IPS DF 4.7 (cell line): ENCODE measurements at regions not wholly inside any gene's neighbourhood (a gene's known extent, or its start where the extent isn't known, plus 50 kb on each side); places are given as distances from the start of the nearest gene placed in this dataset.

Experiments used
- DNase-seq: peaks from one replicate; pipeline ENCODE4 v3.0.0-alpha.2; 2013; ENCODE audit warnings: low spot score; ENCODE audit errors: extremely low read depth

DNA sequence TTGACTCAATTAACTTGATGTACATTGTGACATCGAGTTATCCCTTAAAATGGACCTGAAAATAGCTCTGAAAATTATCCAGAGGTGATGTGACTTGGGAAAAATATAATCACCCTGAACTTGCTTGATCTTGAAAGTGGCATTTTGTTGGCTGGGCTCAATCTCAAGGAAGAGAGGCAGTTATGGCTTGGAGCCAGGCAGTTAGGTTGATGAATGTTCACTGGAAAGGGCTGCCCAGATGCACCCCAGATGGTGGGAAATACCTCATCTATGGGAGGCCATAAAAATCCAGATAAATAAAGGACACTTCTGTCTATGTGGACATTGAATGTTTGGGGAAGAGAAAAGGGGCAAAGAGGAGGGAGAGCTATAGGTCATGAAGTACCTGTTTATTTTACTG, 55.7 kb upstream of the OR5AN1 start:
- DNase-seq: no peak

DNA sequence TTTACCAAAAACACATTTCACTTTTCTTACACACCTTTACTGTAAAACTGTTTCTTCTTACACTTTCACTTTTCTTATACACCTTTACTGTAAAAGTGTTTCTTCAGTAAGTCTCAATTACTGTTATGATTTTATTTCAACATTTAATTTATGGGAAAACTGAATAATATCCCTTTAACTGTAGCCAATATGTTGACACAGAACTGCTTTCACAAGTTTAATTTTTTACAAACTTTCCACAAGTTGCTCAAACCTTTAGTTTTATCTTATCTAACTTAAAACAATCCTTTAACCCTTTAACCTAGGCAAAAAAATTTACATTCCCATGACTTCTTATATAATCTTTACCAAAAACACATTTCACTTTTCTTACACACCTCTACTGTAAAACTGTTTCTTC, 63.3 kb upstream of the OR5AN1 start:
- DNase-seq: no peak

DNA sequence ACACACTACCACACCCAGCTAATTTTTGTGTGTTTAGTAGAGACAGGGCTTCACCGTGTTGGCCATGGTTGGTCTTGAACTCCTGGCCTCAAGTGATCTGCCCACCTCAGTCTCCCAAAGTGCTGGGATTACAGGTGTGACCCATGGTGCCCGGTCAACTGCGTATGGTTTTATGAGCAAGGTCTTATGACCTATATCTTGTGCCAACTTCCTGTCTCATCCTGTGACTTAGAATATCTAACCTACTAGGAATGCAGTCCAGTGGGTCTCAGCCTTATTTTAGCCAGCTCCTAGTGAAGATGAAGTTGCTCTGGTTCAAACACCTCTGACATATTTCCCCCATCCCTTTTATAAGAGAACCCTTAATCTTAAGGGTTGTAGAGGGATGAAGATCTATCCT, 66.1 kb upstream of the OR5AN1 start:
- no peak for DNase-seq

DNA sequence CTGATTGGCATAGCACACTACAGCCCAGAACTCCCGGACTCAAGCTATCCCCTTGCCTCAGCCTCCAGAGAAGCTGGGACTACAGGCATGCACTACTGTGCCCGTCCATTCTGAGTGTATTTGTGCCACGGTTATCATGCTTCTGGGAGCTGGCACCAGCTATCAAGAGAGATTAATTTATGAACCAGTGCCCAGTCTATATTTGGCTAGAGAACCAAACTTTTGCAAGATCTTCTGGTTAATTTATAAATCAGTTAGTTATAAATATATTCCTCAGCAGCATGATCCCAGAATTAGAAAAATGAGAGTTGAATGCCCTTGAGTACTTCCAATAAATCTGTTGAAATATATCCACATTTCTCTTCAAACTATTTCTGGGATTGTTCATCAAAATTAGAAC, 67.5 kb upstream of the OR5AN1 start:
- DNase-seq: no peak

DNA sequence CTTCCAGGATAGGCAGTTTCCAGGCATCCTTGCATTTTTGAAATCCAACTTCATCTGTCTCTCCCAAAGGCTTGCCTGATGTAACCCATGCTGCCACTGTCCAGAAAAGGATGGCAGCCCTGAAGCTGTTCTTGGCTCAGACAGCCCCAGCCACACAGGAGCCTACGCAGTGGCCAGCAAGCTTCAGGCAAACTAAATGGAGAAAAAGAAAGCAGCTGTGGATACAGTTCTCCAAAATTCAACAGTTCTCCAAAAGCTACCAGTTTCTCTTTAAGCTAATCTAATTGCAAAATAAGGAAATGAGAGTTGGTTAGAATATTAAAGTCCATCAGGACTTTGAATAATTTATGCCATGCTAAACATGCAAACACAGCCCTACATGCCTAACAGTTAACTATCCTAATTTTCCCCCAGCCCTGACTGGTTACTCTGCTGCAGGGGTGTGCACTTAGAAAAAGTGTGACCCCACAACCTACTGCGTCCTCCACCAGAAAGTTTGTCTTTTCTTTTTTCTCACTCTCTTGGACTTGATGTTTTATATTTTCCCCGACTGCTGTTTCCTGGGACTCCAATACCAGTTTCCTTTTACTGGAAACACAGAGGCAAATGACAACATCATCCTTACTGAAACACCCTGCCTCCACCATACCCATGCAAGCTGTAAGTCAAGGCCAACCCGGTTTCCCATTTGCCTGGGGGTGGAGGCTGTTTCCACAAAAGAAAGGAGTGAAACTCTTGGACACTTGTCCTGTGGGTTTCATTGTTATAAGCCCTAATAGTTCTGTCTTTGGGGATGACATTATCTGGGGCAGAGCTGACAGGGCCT, 69.1 kb upstream of the OR5AN1 start:
- DNase-seq: no peak

DNA sequence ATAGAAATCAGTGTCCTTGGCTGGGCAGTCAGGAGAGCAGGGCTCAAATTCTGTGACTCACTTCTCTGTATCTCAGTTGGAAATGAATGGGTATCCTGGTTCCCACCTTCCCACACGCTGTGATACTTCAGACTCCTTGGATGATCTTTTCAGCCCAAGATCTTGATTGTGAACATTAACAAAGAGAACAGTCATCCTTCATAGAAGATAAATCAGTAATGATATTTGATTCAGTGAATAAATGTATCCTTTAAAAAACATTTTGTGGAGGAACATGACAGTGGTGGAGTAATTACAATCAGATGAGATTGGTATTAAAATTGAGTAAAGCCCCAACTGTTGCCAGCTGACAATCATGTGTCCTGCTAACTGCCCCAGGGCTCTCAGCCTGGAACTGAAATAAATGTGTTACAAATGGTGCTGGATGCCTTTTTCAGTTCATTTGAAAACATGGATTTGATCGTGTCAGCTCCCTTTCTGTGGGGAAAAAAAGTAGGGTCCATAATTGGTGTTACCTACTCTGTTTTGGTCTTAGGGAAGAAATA, 72.9 kb upstream of the OR5AN1 start:
- DNase-seq: no peak

DNA sequence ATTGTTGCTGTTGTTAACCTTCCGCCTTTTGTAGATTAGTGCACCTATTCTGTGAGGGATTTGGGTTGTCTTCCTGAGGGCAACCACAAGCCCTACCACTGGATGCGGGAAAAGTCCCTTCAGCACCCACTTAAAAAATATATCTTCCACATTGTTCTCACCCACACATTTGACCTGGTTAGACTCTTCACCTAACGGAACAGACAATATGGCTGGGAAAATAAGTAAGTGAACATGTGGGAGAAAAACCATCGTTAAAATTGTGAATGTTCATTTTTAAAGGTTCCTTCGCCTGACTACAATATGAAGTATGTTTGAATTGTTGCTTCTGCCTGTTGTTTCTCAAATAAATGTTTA, 72.0 kb upstream of the MPEG1 start:
- no peak for DNase-seq

DNA sequence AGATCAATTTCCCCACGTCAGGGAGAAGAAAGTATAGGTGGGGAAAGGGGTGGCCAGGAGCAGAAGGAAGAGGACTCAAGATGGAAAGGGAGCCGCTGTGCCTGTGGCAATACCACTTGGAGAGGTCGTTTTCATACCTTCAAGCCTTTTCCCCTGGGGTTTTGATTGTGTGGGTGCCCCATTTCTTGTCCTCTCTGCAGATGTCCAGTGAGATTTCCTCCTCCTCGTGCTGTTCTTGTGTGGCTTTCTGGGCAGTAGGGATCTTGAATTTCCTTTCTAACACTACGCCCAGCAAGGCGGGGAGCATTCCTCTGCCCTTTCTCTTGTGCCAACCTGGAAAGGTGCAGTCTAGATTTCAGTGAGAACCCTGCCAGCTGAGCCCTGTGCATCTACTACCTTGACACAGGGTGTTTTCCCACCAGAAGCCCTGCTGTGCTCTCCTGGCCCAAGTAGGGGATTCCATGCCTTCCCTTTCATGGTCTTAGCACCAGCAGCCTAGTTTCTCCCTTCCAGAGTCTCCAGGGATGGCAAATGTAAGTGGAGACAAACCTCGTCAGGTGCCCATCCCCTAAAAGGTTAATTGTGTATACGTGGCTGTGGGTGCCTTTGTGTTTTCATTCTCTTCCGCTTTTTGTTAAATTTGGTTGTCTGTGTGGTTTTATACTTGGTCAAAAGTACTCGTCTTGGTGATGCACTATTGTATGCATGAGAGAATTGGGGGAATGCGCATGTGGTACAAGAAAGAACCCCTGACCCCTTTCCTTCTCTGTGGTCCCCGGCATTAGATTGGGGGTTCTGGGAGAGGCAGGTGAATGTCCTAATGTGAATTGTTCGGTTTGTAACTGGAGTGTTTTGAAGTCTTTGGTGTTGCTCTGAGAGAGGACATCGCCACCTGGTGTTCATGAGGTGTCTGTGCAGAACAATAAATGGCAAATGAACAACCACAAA, 71.4 kb upstream of the MPEG1 start:
- peak; percentile 30 for DNase-seq

DNA sequence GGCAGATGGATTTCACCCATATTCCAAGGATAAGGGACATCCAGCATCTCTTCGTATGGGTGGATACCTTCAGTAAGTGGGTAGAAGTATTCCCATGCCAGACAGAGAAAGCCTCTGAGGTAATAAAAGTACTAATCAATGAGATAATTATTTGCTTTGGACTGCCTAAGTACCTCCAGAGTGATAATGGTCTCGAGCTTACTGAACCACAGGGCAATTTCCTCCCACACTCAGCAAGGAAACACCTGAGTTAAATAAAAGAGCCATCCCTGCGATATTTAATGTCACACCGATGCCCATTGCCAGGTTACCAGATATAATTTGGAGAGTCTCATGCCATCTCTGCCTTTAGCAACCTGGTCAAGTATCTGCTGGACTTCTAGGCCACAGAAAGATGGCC, 70.6 kb upstream of the MPEG1 start:
- DNase-seq: no peak

DNA sequence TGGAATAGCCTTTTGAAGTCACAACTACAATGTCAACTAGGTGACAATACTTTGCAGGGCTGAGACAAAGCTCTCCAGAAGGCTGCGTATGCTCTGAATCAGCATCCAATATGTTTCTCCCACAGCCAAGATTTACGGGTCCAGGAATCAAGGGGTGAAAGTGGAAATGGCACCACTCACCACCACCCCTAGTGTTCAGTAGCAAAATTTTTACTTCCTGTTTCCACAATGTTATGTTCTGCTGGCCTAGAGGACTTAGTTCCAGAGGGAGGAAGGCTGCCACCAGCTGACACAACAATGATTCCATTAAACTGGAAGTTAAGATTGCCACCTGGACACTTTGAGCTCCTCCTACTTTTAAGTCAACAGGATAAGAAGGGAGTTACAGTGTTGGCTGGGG, 68.5 kb upstream of the MPEG1 start:
- DNase-seq: no peak

DNA sequence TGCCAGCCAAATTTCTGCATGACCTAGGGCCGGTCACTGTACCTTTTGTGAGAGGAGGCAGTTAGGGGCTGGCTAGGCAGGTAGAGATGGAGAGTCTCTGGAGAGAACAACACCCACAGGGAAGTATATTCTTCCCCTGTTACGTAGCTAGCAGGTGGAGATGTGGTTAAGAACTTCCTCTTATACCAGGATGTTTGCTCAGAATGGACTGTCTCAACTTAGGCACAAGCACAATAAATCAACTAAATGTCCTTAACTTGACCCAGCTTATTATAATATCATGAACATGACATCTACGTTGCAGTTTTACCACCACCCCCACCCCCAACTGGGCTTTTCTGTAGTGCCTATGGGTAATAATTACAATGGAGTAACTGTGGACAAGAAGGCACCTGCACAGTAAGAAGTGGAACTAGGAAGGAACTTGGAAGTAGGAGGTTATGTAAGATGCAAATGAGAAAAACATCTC, 60.7 kb upstream of the MPEG1 start:
- DNase-seq: no peak

DNA sequence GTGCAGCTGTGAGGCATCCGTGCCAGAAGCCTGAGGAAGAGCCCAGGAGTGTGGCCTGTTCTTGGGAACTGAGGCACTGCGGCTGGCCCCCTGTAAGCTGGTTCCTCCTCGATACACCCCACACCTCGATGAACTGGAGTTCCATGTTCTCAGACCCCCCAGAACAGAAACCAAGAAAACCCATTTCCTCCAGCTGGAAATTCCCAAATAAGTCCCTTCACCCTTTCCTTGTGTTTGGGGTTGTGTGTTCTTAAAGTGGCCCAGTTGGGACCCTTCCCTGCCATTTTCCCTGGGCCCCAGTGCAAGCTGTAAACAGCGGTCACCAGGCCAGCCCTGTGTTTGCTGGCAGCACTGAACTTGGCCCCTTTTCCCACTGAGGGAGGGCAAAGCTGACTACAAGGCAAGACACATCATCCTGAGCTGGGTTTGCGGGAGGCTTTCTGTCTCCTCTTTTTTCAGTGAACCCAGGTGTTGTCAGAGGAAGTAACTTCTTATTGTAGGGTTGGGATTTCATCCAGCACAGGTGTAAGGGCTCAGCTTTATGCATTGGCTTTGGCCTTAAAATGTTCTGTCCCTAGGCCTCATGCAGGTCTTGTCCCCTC, 60.1 kb upstream of the MPEG1 start:
- no peak for DNase-seq

DNA sequence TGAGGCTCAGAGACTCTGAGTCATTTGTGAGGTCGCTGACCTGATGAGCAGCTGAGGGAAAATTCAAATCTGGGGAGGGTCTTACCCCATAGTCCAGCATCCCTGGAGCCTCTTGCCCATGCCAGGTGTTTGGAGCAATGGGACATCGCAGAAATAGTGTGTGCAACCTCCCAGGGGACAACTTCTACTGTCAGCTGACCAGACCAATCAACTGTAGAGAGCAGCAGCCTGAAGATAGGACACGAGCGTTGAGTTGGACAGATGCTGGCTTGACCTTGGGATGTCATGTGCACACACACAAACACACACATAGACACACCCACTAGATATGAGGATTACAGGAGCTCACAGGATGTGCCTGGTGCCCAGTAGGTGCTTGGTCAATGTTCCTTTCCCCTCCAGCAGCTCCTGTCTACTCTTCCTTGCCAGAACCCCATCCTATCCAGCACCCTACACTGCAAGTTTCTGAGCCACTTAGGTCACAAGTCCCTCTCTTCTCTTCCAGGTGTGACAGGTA, 59.1 kb upstream of the MPEG1 start:
- DNase-seq: no peak

DNA sequence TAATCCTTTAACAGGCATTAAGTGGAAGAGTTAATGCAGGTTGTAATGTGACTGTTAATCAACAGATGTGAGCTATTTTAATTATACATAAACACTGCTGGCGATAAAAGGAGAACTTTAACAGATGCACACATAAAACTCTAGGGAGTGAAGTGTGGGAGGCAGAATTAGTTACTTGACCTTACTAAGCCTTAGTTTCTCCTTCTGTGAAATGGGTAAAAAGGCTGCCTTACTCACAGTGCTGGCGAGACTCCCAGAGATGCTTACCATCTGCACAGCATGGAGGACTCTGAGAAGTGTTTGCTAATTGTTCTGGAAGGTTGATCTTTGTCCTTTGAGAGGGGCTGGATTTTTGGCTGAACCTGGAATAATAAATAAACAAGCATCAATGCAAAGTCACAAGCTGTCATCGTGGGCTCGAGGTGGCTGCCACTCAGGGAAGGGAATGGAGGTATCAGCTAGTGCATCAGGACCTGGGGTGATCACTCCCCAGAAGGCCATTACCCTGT, 58.6 kb upstream of the MPEG1 start:
- DNase-seq: no peak

DNA sequence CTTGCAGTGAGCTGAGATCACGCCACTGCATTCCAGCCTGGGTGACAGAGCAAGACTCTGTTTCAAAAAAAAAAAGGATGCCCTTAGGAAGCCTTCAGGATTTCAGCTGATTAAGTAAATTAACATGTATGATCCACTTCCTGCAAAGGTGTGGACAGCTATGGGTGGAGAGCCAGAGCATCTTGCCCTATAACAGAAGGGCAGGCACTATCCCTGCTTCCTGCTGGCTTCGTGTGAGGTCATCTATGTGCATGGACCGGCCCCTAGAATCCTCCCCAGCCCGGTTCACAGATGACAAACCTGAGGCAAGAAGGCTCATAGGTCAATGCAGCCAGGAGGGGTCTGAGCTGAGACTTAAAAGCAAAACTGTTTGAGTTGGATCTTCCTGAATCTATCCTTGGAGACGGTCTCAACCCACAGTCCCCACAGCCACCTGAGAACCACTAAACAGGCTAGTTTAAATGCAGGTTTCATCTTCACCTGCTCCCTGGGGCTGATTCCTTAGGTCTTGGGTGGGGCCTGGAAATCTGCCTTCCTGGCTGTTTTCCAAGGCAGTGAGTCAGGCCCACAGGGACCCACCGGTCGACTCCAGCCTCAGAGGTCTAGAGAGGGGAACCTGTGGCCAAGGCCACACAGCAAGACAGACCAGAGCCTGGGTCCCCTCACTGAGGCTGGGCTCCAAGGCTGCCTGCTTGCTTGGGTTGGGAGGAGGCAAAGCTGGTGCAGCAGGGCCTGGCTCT, 55.2 kb upstream of the MPEG1 start:
- no peak for DNase-seq

DNA sequence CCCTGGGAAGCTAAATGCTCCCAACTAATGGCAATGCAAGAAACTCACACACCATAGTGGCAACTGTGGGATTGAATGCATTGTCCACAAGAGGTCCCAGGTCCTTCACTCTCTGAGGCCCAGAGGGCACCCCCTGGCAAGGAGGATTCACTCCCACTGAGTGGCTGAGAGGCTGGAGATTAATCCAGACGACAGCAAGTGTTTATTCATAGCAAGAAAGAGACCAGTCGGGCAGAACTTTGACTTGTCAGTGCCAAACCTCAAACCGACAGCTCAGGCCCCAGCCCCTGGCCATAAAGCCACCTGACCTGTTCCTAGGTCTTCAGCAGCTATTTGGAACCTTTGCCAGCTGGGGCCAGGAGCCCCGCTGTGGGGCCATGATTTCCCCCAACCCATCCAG, 54.5 kb upstream of the MPEG1 start:
- DNase-seq: no peak

DNA sequence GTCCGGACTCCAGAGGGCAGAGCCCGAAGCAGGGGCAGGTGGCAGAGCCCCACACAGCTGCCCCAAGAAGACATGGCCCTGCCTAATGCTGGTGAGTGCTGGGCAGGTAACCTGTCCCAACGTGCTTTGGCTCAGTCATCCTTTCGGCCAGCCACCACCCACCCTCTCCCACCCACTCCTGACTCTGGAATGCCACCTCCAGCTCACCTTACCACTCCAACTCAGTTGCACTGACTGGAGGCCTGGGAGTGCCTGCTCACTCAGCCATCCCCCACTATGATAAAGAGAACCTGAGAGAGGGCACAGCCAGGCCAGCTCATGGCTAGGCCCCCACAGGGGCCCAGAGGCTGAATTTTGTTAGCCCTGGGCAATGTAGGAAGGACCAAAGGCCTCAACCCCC, 53.8 kb upstream of the MPEG1 start:
- no peak for DNase-seq

DNA sequence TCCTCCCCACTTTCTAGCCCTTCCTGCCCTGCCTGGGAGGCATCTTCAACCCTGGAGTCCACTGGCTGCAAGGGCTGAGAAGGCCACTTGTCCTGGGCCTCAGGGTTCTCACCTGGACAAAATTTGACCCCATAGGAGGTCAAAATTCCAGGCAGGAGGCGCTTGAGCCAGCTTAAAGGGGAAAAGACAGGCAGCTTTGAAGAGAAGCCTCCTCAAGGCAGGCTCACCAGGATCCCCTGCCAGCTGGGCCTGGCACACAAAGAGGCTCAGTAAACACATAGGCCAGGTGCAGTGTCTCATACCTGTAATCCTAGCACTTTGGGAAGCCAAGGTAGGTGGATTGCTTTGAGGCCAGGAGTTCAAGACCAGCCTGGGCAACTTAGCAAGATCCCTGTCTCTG, 53.0 kb upstream of the MPEG1 start:
- DNase-seq: no peak

DNA sequence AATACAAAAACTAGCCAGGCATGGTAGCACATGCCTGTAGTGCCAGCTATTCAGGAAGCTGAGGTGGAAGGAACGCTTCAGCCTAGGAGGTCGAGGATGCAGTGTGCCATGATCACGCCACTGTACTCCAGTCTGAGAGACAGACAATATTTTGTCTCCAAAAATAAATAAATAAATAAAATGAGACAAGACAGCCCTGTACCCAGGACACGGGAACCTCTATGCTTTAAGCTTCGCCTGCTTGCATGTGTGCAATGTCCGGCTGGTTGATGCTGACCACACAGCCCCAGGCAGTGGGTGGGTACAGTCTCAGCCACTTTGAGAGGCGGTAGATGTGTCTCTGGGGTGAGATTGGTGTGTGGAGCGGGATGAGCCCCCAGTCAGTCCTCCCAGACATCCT, 52.0 kb upstream of the MPEG1 start:
- DNase-seq: no peak

DNA sequence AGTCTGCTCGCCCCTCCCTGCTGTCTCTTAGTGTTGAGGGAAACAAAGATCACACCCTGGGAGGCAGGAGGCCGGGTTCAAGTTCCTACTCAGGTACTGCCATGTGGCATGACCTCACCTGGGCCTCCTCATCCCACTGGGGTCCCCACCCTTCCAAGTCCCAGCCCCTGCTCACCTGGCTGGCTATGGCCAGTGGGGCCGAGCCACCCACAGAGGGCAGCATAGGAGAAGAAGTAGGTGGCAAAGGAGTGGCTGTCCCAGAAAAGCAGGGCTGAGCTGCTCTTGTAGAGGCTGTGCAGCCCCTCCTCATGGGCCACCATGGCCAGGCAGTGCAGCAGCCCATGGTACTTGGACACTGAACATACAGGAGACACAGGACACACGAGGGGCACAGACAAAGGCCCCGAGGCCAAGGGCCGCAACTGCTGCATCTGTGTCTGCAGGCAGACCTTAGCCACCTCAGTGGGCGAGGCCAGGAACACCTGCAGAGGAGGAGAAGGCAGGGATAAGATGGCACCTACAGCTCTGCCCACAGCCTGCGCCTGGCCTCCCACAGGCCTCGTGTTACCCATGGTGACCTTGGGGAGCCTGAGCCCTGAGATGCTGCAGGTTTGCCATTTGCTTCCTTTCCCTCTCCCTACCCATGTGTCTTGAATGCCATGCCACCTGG, 50.6 kb upstream of the MPEG1 start:
- no peak for DNase-seq
